ENCODE measurements at regions not wholly inside any gene's neighbourhood (a gene's known extent, or its start where the extent isn't known, plus 50 kb on each side); places are given as distances from the start of the nearest gene placed in this dataset.
"Not testable (repeated sequence)": the region's sequence is repeated elsewhere in the genome, so short reads cannot be mapped to it uniquely, and the experiment has no call there.

DNA sequence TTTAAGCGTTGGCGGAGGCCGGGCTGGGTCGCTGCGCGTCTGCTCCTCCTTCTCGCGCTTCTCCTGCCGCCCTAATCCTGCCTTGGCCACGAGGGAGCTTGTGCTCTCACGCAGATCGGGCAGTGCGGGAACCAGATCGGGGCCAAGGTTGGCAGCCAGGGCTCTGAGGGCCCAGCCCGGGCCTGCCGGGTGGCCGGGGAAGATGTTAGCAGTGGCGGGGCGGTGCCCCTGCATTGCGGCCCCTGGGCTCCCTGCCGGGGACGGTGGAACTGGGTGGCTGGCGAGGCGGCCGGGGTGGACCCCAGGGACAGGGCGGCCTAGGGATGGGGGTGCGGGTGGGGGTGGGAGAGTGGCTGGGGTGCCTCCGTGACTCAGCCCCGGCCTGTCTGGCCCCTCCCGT lies 297.4 kb downstream of the CACNA1B start:
- DNase-seq (ENCODE audit: low read depth) = not testable (repeated sequence)

GRCh38 chr9:138175354-138175753 lies 297.8 kb downstream of the CACNA1B start:
- DNase-seq (ENCODE audit: low read depth) = not testable (repeated sequence)

GRCh38 chr9:138177091-138177490 lies 299.5 kb downstream of the CACNA1B start:
- not testable (repeated sequence) for DNase-seq (ENCODE audit: low read depth)

DNA sequence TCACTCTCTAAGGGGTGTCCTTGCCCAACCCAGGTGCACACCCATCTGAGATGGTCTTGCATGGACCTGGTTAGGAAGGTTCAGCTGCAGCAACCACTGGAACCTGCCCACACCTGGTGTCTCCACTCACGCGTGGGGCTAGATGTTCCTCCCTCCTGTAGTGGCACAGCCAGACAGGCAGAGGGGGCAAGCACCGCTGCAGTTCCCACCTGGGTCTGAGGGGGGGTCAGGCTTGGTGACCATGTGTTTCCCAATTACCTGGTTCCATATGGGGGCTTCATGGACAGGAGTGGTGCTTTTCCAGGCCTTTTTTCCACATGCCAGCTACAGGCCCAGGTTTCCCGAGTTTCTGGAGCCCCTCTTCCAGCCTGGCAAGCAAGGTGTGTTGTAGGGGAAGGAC lies 301.4 kb downstream of the CACNA1B start:
- not testable (repeated sequence) for DNase-seq (ENCODE audit: low read depth)

GRCh38 chr9:138179671-138180070 lies 302.1 kb downstream of the CACNA1B start:
- not testable (repeated sequence) for DNase-seq (ENCODE audit: low read depth)

DNA sequence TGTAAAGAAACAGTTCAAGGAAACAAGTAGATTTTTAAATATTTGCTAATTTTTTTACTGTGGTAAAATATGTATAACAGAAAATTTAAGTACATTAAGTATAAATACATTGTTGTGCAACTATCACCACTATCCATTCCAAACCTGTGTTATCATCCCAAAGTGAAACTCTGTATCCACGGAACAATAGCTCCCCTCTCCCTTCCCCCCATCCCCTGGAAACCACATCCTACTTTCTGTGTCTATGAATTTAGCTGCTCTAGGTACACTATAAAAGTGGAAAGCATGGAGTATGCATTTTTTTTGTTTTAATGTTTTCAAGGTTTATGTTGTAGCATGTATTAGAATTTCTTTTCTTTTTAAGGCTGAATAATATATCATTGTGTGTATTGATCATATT lies 304.4 kb downstream of the CACNA1B start:
- not testable (repeated sequence) for DNase-seq (ENCODE audit: low read depth)

- DNase-seq (ENCODE audit: low read depth) = not testable (repeated sequence)
Measured at GRCh38 chr9:138197156-138197555, 319.6 kb downstream of the CACNA1B start.

DNA sequence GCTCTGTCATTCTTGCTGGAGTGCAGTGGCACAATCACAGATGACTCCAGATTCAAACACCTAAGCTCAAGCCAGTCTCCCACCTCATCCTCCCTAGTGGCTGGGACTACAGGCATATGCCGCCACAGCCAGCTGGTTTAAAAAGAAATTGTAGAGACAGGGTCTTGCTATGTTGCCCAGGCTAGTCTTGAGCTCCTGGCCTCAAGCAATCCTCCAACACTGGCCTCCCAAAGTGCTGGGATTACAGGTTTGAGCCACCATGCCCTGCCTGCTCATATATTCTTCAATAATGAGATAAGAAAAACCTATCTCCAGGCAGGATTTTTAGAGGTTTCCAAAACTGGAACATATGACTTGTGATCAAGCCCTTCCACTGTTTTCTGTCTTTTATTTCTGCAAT lies 321.4 kb downstream of the CACNA1B start:
- DNase-seq (ENCODE audit: low read depth) = not testable (repeated sequence)

DNA sequence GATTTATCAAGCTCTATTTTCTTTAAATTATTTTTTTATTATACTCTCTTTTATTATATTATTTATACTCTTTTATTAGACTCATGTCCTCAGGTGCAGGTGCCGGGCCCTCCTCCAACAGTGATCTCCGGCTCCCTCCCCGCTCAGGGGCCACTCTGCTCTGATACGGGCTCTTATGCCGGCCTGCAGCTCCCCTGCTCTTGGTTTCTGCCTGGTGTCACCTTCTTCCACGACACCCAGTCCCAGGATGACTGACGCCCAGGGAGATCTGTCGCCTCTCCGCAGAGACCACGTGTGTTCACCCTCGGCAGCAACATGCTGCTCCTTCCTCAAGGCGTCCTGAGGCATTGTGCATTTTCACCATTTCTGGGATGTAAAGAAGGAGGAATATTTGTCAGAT lies 322.3 kb downstream of the CACNA1B start:
- DNase-seq (ENCODE audit: low read depth) = not testable (repeated sequence)

GRCh38 chr9:138200481-138201142 lies 323.0 kb downstream of the CACNA1B start:
- DNase-seq (ENCODE audit: low read depth) = peak; percentile 9

GRCh38 chr9:138201167-138201889 lies 323.7 kb downstream of the CACNA1B start:
- not testable (repeated sequence) for DNase-seq (ENCODE audit: low read depth)

GRCh38 chr9:138202043-138202442 lies 324.5 kb downstream of the CACNA1B start:
- DNase-seq (ENCODE audit: low read depth) = not testable (repeated sequence)

GRCh38 chr9:138203304-138203703 lies 325.7 kb downstream of the CACNA1B start:
- peak; percentile 1 for DNase-seq (ENCODE audit: low read depth)

DNA sequence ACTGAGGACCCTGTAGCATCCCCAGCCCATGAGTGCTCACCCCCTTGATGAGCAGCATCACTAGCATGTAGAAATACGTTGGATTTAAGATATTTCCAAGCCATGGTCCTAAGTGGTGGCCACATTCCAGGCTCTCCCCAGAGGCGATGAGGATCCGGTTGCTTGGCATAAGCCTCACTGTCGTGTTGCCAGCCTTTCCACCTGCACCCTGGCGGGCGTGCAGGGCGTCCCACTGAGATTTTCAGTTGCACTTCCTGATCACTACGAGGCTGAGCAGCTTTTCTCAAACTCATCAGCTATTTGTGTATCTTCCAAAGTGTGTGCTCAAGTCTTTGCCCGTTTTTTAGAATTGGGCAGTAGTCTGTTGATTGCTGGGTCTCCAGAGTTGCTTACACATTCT lies 326.3 kb downstream of the CACNA1B start:
- not testable (repeated sequence) for DNase-seq (ENCODE audit: low read depth)

- DNase-seq (ENCODE audit: low read depth) = not testable (repeated sequence)
Measured at GRCh38 chr9:138206108-138206507, 328.5 kb downstream of the CACNA1B start.

- DNase-seq (ENCODE audit: low read depth) = not testable (repeated sequence)
Measured at GRCh38 chr9:138207300-138208179, 330.0 kb downstream of the CACNA1B start.

DNA sequence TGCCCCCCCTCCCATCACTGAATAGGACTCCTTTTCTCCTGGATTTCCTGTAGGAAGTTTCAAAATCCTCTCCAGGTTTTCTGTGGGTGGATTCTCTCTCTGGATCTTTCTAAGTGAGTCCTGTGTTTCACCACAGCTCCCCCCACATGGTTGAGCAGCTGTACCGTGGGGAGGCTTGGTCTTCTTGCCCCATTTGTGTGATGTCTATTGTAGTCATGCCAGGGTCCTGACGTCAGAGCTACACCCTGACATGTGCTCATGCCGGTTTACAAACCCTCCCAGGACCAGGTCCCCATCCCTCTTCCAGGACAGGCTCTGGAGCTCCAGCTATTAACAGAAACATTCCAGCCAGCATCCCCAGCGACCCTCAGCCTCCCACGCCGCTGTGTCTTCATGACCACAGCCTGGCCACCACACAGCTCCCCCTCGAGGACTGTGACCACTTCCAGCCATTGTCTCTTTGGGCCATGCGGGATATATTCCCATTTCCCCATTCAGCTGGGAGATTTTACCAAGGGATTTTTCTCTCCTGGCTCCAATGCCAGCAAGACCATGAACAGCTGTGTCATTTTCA lies 331.6 kb downstream of the CACNA1B start:
- DNase-seq (ENCODE audit: low read depth) = not testable (repeated sequence)

DNA sequence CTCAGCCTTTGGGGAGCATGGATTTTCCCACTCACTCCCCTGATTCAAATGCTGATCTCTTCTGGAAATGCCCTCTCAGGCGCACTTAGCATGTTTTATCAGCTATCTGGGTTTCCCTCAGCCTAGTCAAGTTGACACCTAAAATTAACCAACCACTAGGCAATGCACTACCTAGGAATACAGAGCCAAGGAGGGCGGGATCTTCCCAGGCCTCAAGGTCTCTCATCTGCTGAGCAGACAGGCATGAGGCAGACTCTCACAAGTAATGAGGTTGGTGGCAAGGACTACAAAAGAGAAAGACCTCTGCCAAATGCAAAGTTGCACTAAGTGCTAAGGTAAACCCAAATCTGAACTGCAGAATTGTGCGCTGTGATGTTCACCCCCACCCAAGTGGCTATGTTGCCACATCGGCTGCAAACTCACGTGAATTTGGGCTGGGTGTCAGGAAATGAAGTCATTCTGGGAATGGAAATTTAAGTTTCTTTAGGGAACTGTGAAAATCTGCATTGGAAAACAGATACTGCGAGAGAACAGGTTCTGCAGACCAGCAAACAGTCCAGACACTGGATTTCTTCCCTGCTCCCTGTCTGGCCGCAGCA lies 332.9 kb downstream of the CACNA1B start:
- DNase-seq (ENCODE audit: low read depth) = not testable (repeated sequence)

DNA sequence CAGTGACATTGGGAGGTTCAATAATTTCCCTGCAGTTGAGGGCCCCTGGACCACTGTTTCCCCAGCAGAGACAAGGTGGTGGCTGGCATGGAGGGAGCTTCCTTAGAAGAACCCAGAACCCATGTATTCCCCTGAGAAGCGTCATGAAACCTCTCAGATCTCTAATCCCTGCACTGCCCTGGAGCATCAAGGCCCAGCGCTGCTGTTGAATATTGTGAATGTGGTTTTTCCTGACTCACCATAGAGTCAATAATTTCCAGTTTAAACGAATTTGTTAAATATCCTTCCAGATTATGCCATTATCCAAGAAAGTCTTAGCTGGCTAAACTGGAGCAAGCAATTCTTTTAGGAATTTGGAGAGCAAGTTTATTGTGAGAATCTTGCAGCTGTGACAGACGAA lies 333.5 kb downstream of the CACNA1B start:
- not testable (repeated sequence) for DNase-seq (ENCODE audit: low read depth)

- DNase-seq (ENCODE audit: low read depth) = not testable (repeated sequence)
Measured at GRCh38 chr9:138211544-138212219, 334.1 kb downstream of the CACNA1B start.

- DNase-seq (ENCODE audit: low read depth) = not testable (repeated sequence)
Measured at GRCh38 chr9:138212811-138213210, 335.2 kb downstream of the CACNA1B start.
